HG03045 (cell line): ENCODE measurements at regions not wholly inside any gene's neighbourhood (a gene's known extent, or its start where the extent isn't known, plus 50 kb on each side); places are given as distances from the start of the nearest gene placed in this dataset.

Experiments
- ATAC-seq: cut with Tn5 transposase; IDR thresholded peaks from one replicate; pipeline ENCODE4 v1.9.1; 2021; ENCODE audit warnings: mild to moderate bottlenecking, moderate library complexity; ENCODE audit not compliant: unreplicated experiment

DNA sequence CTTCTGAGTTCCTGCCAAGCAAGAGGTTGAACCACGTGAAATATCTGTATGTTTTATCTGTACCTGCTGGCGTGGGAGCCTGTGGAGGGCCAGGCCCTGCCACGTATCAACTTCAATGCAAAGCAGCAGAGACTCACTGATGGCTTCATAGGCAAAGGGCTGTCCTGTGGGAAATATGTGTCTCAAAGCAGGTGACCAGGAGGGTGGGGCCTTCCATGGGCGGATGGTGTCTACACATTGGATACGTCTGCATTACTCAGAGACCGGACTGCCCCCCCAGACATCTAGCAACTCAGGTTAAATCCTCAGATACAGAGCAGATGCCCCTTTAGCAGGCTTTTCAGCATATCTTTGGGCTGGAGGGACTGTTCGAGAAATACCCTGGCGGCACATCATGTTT, 210.8 kb upstream of the C1orf174 start:
- ATAC-seq, result no peak

DNA sequence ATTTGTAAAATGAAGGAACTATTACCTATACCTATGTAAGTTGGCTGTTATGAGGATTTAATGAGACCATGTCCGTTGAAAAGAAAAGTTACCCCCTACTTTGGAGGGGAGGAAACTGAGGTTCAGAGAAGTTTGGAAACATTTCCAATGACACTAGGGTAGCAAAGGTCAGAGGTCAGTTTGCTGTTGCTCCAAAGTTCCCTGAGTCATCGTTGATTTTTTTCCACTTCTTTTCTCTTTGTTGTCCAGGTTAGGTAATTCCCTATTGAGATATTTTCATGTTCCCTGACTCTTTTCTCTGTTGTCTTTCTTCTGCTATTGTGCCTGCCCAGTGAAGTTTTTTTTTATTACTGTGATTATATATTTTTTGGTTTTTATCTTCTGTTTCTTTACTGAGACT, 213.8 kb upstream of the C1orf174 start:
- ATAC-seq, result no peak

DNA sequence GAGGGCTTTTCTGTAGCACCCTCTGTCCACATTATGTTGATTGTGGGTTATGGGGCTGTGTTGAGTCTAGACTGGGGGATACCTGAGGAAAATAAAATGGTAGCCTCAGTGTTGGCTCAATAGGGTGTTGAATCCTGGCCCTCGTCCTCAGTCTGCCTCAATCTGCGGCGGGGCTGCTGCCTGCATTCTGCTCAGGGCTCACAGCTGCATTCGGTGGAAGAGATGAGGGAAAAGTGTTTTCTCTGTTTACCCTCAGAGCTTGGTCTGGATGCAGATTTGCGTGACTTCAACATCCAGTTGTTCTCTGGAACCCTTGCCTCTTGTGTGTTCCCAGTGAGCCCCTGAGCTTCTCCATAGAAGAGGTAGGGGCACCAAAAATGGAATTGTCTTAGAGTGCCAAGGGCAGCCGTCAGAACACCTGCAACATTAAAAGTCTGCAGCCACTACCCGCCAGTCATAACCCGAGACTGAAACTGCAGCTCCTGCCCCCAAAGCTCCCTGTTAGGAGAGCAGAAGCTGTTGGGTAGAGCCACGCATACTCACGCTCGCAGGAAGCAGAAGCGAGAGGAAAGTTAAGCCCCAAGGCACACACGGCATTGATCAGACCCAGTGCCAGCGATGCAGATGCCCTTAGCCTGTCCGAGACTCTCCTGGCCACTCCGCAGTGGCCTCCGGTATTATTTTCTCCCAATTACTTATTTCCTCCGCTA, 215.3 kb upstream of the C1orf174 start:
- no peak for ATAC-seq

DNA sequence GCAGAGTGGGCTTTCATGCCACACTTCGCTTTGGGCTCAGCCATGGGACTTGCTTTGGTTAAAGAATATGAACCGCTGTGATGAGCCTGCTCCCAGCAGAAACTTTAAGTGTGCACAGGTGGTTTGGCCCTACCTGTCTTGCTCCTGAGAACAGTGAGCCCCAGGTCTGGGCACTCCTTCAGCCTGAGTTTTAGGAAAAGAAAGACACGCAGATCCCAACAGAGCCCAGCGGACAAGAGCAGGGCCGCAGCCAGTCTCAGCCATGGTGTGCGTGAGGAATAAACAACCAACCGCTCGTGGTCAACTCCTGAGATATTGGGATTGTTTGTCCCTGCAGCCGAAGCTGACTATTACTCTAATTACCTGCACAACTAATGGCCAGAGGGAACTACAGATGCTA, 217.1 kb upstream of the C1orf174 start:
- ATAC-seq, result no peak

DNA sequence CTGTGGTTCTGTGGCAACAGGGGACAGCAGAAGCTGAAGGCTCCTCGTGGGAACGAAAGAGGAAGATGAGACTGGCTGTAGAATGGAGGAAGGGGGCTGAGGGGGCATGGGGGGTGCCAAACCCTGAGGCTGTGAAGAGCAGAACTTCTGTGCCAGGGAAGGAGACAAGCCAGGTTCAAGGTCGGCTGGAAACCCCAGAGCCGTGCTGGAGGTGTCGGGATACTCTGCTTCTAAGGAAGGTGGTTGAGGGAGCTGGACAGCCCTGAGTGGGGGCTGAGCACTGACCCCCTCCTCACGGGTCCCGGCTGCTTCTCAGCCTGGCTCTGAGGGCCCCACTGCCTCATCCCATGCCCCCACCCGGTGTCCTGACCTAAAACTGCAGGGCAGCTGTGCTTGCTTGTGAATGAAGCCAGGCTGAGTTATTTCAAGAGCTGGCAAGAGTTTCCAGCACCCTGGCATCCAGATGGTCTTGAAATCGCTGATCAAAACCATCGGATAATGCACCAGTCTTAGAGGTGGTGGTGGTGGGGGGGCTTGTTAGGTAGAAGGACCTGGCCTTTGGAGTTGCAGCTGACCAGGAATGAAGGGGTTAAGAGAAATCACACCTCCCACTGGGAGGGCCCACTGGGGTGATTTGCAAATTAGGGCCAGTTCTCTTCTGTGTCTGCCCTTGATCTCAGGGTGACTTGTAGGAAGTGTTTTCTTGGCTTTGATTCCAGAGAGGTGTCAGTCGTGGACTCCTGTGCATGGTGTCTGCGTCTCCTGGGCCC, 218.9 kb upstream of the C1orf174 start:
- ATAC-seq, result no peak

DNA sequence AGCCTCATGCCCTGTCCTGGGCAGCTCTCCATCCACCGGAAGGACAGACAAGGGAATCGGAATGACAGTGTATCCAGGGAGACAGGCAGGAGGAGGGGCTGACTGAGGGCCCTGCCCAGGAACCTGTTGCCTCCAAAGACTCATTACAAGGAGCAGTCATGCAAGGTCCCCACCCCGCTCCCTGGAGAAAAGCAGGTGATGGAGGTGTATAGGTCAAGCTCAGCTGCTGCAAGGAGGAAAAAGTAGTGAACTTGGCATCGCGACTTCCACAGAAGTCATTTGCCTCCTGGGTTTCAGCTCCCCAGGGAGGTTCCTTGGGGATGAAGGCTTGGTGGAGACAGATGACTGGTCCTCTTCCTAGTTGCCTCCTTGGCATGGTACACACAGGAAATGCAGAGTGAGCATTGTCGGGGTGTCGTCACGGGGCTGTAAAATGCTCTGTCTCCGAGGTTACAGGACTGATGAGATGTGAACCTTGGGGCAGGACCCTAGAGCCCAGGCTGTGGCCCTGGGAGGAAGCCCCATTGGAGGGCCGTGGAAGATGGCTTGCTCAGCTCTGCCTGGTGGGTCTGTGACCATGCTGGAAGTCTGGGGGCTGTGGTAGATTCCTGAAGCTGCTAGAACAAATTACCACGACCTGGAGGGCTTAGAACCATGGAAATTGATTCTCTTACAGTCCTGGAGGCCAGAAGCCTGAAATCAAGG, 219.6 kb upstream of the C1orf174 start:
- ATAC-seq, result no peak

DNA sequence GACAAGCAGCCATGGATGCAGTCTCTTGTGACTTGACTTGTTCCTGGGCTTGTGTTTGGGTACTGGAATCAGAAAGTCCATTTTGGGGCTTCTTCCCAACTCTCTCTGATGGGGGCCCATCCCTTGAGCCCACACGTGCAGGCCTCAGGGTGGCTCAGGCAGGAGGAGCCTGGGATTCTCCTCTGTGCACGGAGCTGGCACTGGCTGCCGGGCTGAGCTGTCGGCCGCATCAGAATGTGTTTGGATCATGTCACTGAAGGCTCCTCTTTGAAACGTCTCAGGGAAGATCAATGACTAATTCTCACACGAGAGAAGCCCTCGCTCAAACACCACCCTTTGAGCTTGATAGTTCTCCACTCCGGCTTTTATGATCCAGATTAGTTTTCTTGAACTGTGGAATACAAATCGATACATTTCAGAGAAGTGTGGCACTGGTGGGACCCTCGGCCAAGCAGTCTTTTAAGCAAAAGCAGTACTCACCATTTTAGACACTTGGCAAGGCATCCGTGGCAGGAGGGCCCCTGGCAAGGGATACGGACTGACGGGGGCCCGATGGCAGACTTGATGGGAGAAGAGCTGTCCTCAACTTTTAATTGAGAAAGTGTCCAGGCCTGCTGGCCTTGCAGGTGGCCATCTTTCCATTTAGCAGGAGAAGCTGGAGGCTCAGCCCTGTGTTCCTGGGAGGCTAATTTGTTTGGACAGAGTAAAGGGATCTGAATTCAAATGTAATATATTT, 220.7 kb upstream of the C1orf174 start:
- ATAC-seq, result no peak

DNA sequence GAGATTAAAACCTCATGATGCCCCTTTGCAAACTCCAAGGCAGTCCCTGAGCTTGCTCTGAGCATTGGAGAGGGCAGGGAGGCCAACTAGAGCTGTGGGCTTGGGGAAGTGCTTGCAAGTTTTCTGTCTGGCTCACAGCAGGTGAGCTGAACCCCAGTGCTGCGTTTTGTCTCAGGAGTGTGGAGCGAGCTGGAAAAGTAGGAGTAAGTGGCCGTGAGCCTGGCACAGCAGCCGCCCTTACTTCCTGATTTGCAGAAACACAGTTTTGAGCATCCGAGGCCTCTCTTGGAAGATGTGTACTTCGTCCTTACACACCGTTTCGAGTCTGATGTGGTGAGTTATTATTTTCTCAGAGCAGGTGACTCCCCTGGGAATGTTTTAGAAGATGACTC, 221.2 kb upstream of the C1orf174 start:
- ATAC-seq, result no peak

DNA sequence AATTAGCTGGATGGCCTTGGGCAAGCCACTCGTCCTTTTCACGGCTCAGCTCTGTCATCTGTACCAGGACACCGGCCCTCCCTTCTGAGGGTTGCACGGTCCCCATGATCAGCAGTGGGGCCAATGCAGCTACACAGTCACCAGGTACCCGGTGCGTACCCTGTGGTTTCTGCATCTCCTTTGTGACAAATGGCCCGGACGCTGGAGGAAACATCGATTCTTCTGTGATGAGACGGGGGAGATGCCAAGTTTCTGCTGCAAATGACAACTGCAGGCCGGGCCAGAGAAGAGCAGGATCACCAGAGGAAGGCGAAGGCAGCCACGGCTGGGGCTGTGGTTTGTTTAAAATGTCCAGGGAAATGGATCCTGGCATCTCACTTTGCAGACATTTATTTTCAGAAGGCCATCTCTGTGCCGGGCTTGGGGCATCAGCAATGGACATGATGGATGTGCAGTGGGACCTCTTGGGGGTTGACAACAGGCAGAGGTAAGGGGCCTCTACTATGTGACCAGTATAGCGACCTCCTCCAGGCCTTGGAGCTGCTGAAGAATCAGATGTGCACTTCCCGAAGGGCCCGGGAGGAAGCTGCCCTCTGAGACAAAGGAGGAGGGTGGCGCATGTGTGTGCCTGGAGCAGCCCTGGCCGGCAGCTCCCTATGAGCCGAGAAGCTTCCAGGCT, 221.9 kb upstream of the C1orf174 start:
- no peak for ATAC-seq

DNA sequence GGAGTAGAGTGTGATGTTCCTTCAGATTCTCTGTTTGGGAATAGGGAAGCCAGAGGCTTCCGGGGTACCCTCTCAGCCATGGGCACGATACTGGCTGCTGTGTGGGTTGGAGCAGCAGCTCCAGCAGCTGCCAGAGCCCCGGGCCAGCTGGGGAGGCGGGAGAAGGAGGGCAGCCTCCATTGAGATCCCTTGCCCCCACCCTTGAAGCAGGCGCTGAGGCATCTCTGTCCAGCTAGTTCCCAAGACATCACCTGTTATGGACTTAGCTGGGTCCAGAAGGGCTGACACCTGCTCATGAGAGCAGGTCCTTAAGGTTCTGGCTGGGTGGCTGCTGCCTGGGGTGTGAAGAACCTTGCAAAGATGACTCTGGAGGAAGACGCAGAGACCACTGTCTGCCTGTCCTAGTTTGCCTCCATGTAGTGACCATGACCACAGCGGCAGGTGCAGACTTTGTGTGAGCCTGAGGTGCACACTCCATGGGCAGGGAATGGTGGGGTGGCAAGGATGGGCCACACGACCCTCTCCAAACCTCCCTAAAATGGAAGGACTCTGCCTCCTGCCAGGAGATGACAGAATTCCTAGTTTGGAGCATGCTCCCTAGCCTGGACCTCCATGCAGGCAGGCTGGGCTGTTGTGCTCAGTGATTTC, 222.6 kb upstream of the C1orf174 start:
- ATAC-seq, result no peak

DNA sequence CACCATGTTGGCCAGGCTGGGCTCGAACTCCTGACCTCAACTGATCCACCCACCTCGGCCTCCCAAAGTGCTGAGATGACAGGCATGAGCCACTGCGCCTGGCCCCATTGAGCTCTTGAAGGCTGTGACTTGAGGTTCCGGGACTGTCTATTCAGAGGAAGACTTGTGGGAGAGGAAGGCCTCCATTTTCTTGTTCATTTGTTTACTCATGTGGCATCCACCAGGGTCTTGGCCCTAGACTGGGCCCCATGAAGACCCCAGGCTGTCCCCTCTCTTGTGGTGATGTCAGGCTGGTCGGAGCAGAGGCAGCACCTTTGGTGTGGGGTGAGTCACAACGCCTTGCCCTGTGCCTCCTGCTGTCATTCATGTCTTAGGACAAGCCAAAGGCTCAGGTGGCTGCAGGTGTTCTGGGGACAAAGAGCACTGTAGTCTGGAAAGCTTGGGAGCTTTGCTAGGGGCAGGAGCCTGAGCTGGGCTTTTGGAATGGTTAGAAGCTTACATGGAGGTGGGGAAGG, 224.6 kb upstream of the C1orf174 start:
- ATAC-seq, result no peak

DNA sequence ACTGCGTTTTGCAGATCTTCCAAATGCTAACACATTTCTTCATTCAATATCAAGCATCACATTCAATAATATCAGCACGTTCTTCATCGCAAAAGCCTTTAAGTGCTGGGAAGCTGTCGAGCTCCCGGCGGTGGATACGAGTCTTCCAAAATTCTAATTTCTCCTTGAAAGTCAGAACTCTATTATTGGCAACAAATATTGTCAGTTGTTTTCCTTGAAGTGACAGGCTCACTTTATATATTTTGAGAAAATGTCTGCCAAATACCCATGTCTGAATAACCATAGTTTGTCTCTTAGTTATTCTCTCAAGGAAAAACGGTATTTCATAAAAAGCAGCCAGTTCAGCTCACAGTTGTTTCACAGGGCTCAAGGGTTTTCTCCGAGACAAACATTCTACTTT, 226.2 kb upstream of the C1orf174 start:
- ATAC-seq, result no peak

DNA sequence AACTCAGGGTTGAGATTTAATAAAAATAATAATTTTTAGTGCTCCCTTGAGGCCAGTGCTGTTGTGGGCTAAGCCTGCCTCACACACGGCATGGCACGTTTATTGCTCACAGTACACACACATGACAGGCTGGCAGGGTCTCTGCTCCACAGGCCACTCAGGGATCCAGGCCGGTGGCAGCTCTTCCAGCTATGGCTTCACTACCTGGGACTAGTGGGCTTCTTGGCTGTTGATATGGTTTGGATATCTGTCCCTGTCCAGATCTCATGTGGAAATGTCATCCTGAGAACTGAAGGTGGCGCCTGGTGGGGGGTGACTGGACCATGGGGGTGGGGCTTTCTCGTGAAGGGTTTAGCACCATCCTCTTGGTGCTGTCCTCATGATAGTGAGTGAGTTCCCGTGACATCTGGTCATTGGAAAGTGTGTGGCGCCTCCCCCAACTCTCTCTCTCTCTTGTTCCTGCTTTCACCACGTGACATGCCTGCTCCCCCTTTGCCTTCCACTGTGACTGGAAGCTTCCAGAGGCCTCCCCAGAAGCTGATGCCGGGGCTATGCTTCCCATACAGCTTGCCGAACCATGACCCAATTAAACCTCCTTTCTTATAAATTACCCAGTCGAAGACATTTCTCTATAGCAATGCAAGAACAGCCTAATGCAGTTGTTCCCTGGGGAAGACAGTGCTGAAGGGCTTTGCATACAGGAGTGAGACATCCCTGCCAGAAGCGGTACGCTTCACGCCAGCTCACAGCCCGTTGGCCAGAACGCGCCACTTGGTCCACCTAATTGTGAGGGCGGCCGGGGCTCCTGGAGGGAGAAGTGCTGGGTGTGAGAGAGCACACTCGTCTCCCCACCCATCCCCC, 226.9 kb upstream of the C1orf174 start:
- ATAC-seq, result no peak

DNA sequence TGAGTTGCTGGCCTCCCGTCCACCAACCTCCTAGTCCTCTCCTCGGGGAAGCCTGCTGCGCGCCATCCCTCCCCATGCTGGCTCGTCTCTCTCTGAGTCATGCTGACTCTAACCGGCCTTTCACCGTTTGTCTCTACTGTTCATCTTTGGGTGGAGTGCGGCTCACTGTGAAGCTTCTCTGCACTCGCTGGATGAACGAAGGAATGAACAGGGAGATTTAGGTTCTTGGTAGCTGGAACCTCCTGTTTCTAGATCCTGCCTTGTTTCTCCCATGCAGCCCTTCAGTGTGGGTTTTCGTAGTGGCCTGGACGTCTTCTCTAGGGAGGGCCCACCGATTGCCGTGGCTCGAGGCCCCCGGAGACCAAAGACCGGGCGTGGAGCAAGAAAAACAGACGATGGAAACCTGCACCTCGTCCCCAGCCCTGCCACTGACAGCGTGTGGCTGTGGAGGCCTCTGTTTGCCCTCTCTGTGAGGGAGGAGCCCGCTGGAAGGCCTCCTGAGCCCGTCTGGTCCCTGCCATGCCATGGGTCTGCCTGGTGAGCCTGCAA, 227.6 kb upstream of the C1orf174 start:
- no peak for ATAC-seq

DNA sequence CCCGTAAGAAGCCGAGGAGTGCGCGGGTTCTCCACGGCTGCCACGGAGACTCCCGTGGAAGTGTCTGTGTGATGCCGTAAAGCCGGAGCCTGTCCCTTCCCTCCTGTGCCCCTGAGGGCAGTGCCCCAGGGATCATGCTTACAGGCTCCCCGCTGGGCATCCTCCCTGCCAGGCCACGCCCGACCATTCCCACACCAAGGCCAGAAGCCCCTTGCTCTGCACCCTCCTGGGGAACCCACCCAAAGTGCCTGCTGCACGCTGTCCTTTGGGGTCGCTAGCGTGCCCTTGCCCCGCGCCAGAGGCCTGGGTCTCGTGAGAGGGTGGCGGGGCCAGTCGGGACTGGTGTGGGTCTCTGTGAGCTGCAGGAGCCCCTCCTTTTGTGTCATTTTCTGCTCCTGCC, 228.5 kb upstream of the C1orf174 start:
- ATAC-seq, result no peak

DNA sequence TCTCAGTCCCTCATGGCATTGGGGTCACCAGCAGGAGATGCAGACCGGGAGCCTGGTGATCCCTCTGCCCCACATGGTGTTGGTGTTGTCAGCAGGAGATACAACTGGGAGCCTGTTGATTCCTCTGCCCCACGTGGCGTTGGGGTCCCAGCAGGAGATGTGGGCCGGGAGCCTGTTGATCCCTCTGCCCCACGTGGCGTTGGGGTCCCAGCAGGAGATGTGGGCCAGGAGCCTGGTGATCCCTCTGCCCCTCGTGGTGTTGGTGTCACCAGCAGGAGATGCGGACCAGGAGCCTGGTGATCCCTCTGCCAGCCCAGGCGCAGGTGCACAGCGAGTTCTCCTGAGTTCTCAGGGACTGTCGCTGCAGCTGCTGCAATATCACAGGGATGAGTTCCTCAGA, 229.6 kb upstream of the C1orf174 start:
- ATAC-seq, result no peak

DNA sequence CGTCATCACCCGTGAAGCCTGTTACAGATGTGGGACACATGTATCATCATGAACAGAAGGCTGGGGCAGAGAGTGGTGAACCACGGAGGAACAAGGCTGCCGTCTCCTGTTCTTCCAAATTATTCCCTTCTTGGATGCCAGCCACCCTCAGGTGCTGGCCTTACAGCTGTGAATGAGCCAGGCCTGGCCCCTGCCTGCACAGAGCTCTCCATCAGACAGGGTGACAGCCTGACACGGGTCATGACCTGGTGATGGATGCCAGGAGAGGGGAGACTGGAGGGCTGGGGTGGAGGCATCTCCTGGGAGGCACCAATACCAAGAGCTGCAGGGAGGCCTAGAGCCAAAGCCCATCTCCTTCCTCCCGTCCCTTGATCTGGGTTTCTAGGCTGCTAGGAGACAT, 230.0 kb upstream of the C1orf174 start:
- ATAC-seq, result no peak

DNA sequence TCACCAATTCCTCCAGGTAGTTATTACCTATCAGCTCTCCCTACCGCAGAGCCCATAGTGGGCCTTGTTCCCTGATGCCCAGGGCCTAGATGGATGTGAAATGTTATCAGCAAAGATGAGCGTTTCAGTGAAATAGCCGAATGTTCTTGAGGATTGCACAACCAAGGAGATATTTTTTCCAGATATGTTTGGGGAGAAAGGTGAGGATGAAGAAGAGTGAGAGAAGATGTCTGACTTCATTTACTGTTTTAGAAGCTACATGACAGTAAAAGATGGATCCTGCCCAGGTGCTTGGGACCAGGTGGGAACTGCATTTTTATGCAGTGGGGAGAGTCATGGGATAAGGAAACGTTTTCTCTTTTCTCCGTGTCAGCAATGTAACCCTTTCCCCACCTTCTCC, 231.7 kb upstream of the C1orf174 start:
- ATAC-seq, result no peak
